Tibial nerve (tissue), 3 donors: ENCODE measurements at regions not wholly inside any gene's neighbourhood (a gene's known extent, or its start where the extent isn't known, plus 50 kb on each side); places are given as distances from the start of the nearest gene placed in this dataset.
A peak's percentile ranks its signal among the peaks of the same experiment; 100 is the strongest.

ENCODE experiments used
- CTCF ChIP-seq, 5 experiments: fragments of 200-600 bp in 3 of 5; fragments of 450-650 bp in 2 of 5; sonication (generic) in 3 of 5; IDR thresholded peaks; one replicate each; pipeline ENCODE4 v1.5.1; 2016 to 2019; ENCODE audit warnings: antibody characterized with exemption in 5 of 5, mild to moderate bottlenecking in 3 of 5, moderate library complexity in 2 of 5
- POLR2A ChIP-seq, 2 donors: fragments of 450-650 bp; IDR thresholded peaks; one replicate each; pipeline ENCODE4 v1.6.1; 2017; ENCODE audit warnings: antibody characterized with exemption in 2 of 2, mild to moderate bottlenecking in 2 of 2, moderate library complexity in 2 of 2

DNA sequence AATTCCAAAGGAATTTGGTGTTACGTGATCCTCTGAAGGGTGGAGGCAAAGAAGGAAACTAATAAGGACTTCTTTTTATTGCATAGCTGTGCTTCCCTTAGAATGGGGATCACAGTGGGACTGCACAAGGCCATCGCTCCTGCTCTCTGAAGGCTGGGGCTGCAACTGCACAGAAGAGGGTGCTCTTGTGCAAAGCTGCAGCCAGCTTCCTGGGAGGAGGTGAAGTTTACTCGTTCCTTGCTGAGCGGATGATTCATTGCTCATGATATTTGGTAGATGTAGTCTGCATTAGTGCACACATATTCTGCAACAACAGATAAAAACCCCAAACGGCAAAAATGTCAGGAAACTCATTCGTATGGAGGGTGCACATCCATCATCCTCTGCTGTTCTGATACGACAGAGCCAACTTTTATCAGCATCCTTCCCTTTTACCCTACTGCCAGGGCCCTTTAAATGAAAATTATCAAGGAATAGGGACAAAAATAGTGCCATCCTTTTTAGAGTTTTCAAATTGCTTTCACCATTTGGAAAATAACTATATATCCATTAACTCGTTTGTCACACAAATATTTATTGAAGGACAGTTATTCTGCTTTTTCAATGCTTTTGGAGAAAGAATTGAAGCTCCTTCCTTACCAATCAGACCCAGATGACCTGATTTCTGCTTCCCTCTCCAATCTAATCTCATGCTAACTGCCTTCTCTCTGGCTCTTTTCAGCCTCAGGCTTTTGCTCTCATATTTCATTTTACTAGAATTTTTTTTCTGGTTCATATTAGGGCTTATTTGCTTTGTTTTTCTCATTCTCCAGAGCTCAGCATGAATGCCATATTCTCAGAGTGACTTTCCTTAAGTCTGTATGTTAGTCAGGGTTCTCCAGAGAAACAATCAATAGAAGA lies 263.6 kb downstream of the DUSP10 start:
- peak; percentile 25 to 45 (median 31) for TF ChIP-seq CTCF (IDR thresholded peaks at IDR 0.05)
- TF ChIP-seq POLR2A (IDR thresholded peaks at IDR 0.05), result no peak
